HG03342 (cell line): ENCODE measurements at regions not wholly inside any gene's neighbourhood (a gene's known extent, or its start where the extent isn't known, plus 50 kb on each side); places are given as distances from the start of the nearest gene placed in this dataset.

Experiments used
- ATAC-seq: cut with Tn5 transposase; IDR thresholded peaks from one replicate; pipeline ENCODE4 v1.9.1; 2021; ENCODE audit warnings: mild to moderate bottlenecking, moderate library complexity; ENCODE audit not compliant: unreplicated experiment

DNA sequence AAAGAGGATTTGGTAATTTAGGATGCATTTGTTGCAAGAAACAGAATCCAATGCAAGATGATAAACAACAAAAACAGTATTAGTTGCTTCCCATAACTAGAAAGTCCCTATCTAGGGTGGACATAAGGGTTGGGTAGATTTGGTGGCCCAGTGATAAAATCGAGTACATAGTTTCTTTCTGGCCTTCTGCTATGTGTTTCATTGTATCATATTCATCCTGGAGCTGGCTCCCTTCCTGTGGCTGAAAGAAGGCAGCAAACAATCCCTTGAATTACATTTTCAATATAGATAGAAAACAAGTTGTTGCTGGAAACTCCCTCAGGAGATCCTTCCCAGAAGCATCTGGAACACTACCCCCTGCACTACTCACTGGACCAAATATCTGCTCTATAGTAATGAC lies 135.1 kb downstream of the ID4 start:
- no peak for ATAC-seq

DNA sequence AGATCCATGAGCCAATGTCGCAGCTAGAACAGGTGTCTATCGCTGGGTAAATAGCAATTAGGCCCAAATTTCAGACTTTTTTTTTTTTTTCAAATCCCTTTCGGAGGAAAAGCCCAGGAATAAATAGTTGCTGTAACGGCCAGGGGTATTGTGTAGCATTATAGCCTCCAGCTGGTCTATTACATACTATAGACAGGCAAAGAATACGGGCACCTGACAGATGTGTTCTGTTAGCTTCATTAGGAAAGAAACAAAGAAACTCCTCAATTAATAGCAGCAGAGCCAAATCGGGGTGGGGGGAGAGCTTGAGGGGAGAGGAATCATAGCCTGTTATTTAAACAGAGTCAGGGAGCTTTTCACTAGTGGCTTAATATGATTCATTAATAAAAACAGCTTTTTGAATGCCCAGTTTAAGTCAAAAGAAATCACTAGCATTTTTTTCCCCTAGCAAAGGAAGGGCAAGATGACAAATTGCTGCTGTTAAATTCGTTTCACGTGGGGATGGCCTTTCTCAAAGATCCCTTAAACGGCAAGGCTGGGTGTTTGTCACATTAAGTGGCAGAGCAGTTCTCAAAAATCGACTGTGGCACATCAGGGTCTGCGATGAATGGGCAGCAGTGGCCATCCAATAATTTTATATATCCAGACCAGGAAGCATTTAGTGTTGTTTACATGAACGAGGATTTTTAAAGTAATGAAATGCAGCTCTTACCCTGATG lies 139.4 kb downstream of the ID4 start:
- no peak for ATAC-seq

DNA sequence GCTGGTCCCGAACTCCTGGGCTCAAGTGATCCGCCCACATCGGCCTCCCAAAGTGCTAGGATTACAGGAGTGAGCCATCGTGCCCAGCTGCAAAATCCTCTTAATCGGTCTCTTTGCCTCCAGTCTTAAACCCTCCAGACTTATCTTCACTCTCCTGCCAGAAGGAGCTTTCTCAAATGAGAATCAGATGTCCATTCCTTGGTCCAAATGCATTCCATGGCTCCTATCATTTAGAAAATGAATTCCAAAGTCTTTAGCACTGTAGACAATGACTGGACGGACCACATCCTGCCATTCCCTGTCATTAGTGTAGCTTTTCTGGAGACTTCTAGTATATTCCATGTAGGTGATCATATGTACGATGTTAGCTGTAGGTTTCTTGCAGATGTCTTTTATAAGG lies 141.9 kb downstream of the ID4 start:
- no peak for ATAC-seq

DNA sequence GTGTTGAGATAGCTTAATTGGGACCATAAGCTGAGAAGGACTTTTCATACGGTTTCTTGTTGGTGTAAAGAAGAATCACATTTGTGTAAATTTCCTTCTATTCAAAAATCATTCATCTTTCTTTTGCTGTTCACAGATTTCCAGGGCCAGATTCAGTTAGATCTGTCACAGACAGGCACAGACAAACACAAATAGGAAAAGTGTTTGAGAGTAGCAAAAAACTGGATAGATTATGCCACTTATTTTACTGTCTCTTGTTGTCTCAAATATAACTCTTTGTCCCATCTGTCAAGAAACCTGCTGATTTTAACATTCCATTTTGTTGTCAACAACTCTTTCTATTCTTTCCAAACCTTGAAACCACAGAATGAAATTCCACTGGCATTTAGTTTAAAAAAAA lies 142.8 kb downstream of the ID4 start:
- ATAC-seq, result no peak

DNA sequence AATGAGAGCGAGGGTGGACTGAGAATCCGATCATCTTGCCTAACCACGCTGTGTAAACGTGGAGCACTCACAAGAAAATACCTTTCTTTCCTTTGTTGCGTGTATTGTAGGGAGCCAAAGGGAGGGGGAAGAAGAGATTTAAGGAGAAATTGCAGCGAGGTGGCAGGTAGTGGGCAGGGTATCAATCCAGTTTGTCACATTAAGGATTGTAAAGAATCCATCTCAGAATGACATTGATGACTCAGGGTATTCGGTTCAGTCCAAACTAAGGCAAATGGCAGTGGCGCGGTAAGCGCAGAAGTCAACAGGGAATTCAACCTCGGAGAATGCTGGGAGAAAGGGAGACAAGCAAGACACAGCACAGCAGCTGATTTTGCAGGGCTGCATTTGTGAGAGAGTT lies 146.2 kb downstream of the ID4 start:
- ATAC-seq, result no peak

DNA sequence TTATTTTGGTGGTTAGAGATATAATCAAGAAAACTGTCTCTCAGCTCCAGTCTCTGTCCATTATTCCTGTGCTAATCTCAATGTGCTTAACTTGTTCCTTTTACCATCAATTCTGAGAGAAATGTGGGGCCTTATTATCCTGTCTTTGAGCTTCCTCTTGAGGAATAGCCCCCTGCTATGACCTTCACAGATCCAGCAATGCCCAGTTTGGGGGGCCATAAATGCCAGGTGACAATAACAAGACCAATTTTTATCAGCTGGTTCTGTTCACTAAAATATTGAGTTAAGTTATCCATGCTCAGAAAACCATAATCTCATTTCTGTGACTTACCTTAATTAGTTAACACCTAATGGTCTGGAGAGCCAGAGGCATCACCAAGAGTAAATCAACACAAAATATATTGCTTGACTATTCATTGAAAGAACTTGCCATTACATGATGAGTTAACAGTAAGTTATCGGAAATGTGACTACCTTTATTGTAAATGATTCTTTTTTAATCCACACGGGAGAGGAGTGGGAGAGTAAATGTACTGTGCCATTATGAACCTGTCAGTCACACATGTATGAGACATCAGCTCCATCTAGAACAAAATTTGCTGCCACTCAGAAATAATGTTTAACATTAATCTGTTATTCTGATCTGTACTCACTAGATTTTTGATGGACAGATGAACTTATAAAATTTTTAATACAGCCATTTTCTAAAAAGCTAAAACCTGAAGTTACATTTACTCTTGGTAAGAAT lies 149.7 kb downstream of the ID4 start:
- no peak for ATAC-seq

DNA sequence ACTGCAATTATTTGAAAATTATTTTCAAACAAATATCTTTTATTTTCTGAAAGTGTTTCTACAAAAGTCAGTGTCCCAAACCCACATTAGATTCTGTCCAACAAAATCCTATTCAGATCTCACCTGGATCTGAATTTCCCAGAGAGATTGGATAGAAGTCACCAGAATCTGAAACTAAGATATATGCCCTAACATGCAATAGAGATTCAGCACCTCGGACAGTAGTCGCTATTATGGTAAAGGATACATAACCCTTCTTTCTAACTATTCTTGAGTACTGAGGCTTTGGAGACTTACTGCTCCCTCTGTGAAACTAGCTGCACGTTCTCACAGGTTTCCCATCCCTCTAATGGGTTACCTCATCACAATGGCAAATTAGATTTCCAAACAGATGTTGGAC lies 151.4 kb downstream of the ID4 start:
- ATAC-seq, result no peak

DNA sequence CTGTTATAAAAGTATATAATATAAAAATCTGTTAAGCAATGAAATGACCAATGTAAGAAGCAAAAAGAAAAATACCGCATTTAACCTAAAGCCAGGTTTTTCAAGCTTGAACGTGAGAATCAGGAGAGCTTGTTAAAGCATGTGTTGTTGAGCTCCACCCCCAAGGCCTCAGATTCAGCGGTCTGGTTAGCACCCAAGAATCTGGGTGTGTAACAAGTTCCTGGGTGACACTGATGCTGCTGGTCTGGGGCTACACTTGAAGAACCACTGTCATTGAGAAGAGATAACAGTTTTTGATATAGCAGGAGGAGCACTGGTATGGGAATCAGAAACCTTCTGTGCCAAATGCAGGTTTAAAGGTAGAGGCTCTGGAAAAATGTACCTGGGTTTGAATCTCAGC lies 154.0 kb downstream of the ID4 start:
- no peak for ATAC-seq

DNA sequence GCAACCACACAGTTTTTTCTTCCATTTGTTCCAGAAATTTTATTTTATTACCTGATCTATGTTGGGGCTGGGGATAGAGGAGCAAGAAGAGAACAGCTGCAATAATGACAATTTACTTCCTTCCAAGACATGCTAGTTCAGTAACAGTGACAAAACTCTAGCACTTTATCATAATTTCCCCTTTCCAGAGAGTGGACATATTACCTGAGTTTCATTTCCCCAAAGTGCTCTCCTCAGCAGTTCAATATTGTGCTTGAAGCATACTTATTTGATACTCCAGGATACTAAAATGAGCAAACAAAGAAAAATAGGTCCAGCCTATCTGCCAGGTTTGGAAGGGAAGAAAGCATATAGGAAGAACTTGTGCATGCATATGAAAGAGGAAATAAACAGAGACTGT lies 157.7 kb downstream of the ID4 start:
- no peak for ATAC-seq

DNA sequence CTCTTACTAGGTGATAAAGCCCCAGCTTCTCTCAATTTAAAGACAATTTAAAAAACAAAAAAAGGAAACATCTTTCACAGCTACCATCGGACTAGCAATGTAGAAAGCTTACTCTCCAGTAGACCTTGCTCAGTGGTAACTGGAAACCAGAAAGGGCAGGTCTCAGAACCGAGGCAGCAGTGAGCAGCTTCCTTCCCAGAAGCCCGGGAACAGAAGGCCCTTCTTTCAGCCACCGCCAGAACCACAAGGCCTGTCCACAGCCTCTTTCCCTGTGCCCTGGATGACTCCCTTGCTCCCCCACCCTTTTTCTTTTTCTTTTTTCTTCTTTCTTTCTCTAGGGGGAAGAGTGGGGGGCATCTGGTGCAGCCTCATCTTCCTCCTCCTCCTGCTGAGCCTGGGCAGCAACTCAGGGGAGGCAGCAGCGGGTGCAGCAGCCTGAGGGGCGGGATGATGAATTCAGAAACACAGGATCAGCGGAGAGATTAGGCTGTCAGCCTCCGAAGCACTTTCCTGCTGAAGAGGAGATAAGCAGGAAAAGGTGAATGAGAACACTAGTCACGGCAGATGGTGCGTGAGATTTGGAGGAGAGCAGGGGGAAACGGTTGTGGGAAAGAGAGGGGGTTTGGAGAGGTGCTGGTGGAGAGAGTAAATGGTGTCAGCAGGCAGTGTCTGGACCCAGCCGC lies 158.5 kb downstream of the ID4 start:
- no peak for ATAC-seq

DNA sequence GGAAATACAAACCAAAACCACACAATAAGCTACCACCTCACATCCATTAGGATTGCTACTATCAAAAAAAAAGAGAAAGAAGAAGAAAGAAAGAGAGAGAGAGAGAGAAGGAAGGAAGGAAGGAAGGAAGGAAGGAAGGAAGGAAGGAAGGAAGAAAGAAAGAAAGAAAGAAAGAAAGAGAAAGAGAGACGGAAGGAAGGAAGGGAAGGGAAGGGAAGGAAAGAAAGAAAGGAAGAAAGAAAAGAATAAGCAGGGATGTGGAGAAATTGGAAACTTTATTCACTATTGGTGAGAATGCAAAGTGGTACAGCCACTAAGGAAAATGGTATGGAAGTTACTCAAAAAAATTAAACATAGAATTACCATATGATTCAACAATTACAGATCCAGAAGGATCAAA lies 159.9 kb downstream of the ID4 start:
- ATAC-seq, result no peak

DNA sequence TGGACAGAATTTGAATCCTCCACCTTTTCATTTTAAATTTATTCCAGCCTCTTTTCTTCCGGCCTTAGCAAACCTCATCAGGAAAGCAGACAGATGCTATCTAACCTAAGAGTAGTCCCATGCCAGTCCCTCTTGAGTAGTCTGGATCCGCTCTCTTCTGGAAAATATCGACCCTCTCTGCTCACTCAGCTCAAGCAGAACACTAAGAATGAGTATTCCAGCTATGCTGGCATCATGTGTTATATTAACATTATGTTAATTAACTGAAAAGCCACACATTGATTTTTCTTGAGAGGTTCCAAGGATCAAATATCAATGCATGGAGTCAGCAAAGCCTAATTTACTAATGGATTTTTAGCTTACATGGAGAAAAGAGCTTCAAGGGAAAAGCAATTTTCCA lies 161.4 kb downstream of the ID4 start:
- no peak for ATAC-seq

DNA sequence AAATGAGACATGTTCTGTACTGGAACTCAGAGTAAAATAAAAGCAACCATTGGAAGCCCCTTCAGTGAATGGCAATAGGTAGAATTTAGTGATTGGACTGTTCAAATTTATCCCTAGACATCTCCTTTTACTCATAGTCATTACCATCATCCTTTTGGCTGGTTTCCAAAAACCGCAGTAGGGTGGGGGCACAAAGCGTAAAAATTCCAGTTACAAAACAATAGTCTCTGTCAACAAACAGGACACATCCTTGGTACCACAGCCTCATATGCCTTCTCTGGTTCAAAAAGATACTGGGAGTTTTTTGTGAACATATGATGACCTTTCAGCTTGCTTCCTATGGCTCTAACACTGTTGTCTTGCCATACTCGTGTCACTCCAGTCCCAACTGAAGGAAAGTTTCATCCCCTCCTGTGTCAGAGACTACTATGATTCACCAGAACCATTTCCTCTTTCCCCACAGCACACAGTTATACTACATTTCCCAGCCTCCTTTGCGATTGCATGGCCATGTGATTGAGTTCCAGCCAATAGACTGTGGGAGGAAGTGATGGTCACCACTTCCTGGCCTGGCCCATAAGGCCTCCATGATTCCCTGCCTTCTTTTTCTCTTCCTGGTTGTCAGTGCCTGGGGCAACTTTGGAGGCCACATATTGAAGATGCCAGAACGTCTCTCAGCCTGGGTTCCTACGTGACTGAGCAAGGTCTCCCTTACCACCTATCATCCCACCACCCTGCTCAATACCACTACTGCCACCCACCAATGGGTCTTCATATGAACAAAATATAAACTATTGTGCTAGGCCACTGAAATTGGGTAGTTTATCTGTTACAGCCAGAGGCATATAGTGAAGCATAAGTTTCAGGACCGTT lies 162.4 kb downstream of the ID4 start:
- ATAC-seq, result peak; percentile 97

DNA sequence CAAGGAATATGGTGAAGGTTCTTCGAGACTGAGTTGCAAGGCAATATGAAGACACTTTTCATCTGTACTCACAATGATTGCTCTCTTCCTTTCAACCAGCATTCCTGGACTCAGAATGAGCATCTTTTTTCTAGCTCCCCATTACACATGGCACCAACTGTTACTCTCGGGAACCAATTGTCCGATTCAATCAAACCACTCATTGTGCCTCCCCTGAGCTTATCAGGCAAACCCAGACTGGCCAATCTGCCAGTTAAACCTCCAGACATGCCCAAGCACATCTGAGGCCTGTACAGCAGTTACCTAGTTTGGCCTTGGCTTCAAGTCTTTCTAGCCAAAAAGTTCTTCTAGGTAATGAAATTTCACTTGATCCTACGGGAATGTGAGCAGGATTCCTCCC lies 164.1 kb downstream of the ID4 start:
- no peak for ATAC-seq

DNA sequence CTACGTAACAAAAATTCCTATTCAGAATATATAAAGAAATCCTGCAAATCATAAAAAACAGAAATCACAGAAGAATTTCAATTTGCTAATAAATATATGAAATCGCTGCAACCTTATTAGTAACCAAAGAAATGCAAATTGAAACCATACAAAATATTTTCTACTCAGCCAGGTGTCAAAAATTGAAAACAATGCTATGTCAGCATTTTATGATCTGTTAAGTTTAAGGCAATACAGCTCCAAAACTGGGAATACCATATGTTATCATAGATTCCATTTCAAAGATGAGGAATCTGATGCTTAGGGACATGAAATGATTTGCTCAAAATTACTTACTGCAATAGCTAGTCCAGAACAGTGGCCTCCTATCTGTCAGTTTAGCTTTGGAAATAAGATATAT lies 168.9 kb downstream of the ID4 start:
- ATAC-seq, result no peak

DNA sequence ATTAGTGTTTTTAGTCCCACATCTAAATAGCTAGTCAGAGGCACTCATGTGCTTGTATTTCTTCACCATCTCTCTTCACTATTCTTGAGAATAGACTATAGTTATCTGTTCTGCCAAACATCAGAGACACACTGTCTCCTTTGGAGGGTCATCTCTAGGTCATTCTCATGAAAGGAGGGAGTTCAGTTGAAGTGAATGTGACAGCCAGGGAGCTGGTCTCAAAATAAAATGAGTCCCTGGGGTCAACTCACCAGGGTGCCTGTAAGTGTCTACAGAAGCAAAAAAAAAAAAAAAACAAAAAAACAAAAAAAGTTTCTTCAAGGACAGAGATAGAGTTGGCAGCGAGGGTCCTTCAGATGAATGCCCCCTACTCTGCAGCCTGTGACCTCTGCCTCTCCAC lies 171.0 kb downstream of the ID4 start:
- no peak for ATAC-seq

DNA sequence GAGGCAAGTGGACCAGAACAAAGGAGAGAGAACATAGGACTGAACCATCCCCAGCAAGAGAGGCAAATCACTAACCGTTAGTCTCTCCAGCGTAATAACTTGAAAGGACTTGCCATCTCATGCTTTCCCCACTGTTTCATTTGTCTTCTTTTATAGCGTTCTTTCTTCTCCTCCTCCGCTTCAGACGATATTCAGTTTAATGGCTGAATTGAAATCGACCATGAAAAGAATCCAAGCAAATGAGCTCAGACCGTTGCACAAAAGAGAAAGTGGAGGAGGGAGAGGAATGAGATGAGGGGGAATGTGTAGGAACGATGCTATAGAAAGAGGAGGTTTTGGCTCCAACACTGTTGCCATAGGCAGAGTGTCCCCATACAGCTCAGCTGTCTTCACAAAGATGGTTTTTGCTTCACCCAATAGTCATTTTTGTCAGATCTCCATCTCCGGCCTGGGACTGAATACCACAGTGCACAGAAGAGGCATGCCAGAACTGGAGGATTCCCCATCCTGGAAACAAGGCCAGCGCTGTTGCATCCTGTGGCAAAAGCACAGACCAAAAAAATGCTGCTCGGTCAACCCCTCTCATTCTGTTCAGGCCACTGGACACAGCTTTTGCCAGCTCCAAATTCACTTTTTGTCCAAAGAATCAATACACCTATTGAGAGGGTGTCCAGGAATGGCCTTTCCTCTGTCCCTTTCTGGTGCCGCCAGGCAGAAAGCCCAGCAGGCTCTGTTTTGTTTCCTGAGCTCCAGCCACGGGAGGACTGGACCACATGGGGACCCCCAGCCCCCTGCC lies 176.1 kb downstream of the ID4 start:
- ATAC-seq, result no peak

DNA sequence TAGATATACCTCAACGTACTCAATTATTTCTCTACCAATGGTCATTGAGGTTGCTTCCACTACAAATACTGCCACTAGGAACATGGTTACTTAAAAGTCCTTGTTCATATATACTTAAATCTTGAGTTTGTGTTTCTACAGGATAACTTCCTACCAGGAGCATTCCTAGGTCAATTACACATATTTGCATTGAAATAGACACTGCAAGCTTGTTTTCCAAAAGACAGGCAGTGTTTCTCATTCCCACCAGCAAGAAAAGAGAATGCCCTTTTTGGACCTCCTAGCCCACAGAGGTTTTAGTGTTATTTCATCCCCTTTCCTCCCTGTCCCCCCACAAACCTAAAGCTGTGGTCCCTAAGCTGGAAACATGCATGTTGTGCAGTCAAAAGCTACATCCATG lies 177.3 kb downstream of the ID4 start:
- ATAC-seq, result no peak

DNA sequence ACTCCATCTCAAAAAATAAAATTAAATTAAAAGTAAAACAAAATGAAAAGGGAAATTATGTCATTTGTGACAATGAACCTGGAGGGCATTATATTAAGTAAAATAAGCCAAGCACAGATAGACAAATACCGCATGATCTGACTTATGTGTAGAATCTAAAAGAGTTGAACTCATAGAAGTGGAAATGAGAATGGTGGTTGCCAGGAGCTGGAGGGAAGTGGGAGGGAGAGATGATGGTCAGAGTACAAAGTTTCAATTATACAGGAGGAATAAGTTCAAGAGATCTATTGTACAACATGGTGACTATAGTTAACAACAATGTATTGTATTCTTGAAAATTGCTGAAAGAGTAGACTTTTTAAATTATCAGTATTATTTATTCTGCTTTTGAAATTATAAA lies 183.4 kb downstream of the ID4 start:
- no peak for ATAC-seq

DNA sequence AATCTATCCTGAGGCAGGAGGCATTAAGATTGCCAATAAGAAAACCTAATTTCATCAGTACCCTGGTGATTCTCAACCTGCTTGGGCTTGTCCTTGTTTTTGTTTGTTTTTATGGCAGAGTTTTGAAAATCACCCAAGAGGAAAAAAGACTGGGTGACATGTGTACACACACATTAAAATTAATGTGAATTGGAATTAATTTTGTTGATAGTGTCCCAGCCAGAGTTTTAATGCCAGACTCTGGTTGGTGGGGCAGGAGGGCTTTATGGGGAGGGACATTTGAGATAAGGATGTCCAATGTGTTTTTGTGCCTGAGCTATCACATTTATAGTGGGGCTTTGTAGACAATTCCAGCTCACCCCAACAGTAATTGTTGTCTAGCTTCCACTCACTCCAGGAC lies 184.6 kb downstream of the ID4 start:
- no peak for ATAC-seq
